ENCODE measurements at regions not wholly inside any gene's neighbourhood (a gene's known extent, or its start where the extent isn't known, plus 50 kb on each side); places are given as distances from the start of the nearest gene placed in this dataset.

- Histone ChIP-seq H3K27me3 (ENCODE audit: control insufficient read depth, insufficient read depth, low read length) (no peaks in the 10 kb centered on the region), H3K36me3 (ENCODE audit: control insufficient read depth, insufficient read depth, low read length) (no peaks in the 10 kb centered on the region), H3K4me3 (ENCODE audit: low read depth, low read length) (no peak overlapping the region)
- DNase-seq (ENCODE audit: low read depth): no peak
- CTCF ChIA-PET: no interaction called here
- no peak for TF ChIP-seq CTCF (IDR thresholded peaks at IDR 0.05; ENCODE audit: insufficient read depth, low read depth, low read length)
- POLR2A ChIA-PET: no interaction called here
Observed at GRCh38 chr4:156255230-156256007, 301.8 kb upstream of the CTSO start.

GRCh38 chr4:156252358-156252921 is 298.8 kb upstream of the CTSO start:
- peak; percentile 20 for DNase-seq (ENCODE audit: low read depth)
- no peaks in the 10 kb centered on the region for H3K36me3 ChIP-seq (ENCODE audit: control insufficient read depth, insufficient read depth, low read length)
- ChIA-PET CTCF (interaction anchor here (0.8 kb wide), 1 partner anchor 46 kb away, joined by 3 read pairs; no protein-coding TSS in a partner anchor), POLR2A (no interaction called here)
- H3K4me3 ChIP-seq (ENCODE audit: low read depth, low read length): no peak overlapping the region
- TF ChIP-seq CTCF (IDR thresholded peaks at IDR 0.05; ENCODE audit: insufficient read depth, low read depth, low read length): no peak
- no peaks in the 10 kb centered on the region for H3K27me3 ChIP-seq (ENCODE audit: control insufficient read depth, insufficient read depth, low read length)

- no peak for TF ChIP-seq CTCF (IDR thresholded peaks at IDR 0.05; ENCODE audit: insufficient read depth, low read depth, low read length)
- H3K36me3 ChIP-seq (ENCODE audit: control insufficient read depth, insufficient read depth, low read length): no peaks in the 10 kb centered on the region
- ChIA-PET CTCF (interaction anchor here (0.8 kb wide), 1 partner anchor 47 kb away, joined by 3 read pairs; no protein-coding TSS in a partner anchor), POLR2A (no interaction called here)
- H3K4me3 ChIP-seq (ENCODE audit: low read depth, low read length): no peak overlapping the region
- no peak for DNase-seq (ENCODE audit: low read depth)
- no peaks in the 10 kb centered on the region for H3K27me3 ChIP-seq (ENCODE audit: control insufficient read depth, insufficient read depth, low read length)
Observed at GRCh38 chr4:156251373-156252065, 297.9 kb upstream of the CTSO start.

- POLR2A ChIA-PET: no interaction called here
- no peak for DNase-seq (ENCODE audit: low read depth)
Observed at GRCh38 chr4:156248917-156249316, 295.3 kb upstream of the CTSO start.

More at GRCh38 chr4:156248917-156249316, 295.3 kb upstream of the CTSO start:
- TF ChIP-seq CTCF (IDR thresholded peaks at IDR 0.05; ENCODE audit: insufficient read depth, low read depth, low read length): no peak
- Histone ChIP-seq H3K27me3 (ENCODE audit: control insufficient read depth, insufficient read depth, low read length) (no peaks in the 10 kb centered on the region), H3K4me3 (ENCODE audit: low read depth, low read length) (no peak overlapping the region), H3K36me3 (ENCODE audit: control insufficient read depth, insufficient read depth, low read length) (no peaks in the 10 kb centered on the region)
- CTCF ChIA-PET: no interaction called here

Data from BJ (cell line).